ENCODE measurements at regions not wholly inside any gene's neighbourhood (a gene's known extent, or its start where the extent isn't known, plus 50 kb on each side); places are given as distances from the start of the nearest gene placed in this dataset.
"Not testable (repeated sequence)": the region's sequence is repeated elsewhere in the genome, so short reads cannot be mapped to it uniquely, and the experiment has no call there.

- TF ChIP-seq CTCF (conservative IDR thresholded peaks at IDR 0.05; ENCODE audit: control insufficient read depth, insufficient read depth, low read depth, low read length): no peak
These were observed 1695.0 kb downstream of the SLITRK1 start for GRCh38 chr13:82187227-82187626.

DNA sequence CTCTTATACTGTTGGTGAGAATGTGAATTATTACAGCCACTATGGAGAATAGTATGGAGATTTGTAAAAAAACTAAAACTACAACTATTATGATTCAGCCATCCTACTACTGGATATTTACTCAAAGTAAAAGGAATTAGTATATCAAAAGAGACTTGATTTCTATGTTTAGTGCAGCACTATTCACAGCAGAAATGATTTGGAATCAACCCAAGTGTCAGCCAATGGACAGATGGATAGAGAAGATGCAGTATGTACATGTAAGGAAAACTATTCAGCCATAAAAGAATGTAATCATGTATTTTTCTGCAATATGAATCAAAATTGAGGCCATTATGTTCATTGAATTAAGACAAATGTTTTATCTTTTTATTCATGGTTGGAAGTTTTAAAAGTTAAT is 1705.5 kb downstream of the SLITRK1 start:
- H3K4me3 ChIP-seq (ENCODE audit: control insufficient read depth, low read depth, low read length): no peak overlapping the region
- no peak for TF ChIP-seq CTCF (conservative IDR thresholded peaks at IDR 0.05; ENCODE audit: control insufficient read depth, insufficient read depth, low read depth, low read length)
- no peak for DNase-seq (ENCODE audit: low read depth)

More at GRCh38 chr13:82187227-82187626, 1695.0 kb downstream of the SLITRK1 start:
- H3K4me3 ChIP-seq (ENCODE audit: control insufficient read depth, low read depth, low read length): no peak overlapping the region
- DNase-seq (ENCODE audit: low read depth): no peak

DNA sequence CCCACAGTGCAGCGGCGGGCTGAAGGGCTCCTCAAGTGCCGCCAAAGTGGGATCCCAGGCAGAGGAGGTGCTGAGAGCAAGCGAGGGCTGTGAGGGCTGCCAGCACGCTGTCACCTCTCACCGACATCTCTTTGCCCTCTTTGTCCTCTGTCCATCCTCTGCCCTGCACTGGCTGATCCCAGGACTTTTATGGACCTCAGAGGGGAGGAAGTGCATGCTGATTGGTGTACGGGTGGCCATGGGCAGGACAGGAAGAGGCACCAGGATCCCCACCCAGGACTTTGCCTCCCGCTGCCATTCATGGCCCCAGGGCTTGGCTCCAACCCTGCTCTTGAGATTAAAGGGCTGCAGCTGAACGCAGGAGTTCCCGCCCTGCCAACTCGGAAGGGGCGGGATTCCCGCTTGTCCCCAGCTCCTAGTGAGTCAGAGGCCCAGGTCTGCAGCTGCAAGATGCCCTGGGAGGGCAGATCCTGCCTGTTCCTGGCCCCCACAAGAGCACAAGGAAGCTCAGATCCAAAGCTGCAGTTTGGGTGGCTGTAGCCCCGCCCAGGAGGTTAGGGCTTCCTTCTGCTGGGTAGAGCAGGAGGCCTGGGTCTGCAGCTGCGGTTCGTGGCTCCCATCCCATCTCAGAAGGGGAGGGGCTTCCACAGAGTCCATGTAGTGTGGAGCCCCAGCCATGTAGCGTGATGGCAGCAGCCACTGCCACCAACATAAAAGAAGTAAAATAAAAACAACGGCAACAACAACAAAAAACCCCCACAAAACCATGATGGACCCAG is 1716.7 kb downstream of the SLITRK1 start:
- DNase-seq (ENCODE audit: low read depth): no peak
- no peak overlapping the region for H3K4me3 ChIP-seq (ENCODE audit: control insufficient read depth, low read depth, low read length)
- TF ChIP-seq CTCF (conservative IDR thresholded peaks at IDR 0.05; ENCODE audit: control insufficient read depth, insufficient read depth, low read depth, low read length): no peak

DNA sequence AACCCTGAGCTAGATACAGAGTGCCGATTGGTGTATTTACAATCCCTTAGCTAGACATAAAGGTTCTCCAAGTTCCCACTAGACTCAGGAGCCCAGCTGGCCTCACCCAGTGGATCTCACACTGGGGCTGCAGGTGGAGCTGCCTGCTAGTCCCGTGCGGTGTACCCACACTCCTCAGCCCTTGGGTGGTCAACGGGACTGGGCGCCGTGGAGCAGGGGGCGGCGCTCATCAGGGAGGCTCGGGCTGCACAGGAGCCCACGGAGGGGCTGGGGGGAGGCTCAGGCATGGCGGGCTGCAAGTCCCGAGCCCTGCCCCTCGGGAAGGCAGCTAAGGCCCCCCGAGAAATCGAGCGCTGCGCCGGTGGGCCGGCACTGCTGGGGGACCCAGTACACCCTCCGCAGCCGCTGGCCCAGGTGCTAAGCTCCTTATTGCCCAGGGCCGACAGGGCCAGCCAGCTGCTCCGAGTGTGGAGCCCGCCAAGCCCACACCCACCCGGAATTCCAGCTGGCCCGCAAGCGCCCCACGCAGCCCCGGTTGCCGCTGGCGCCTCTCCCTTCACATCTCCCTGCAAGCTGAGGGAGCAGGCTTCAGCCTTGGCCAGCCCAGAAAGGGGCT is 1717.4 kb downstream of the SLITRK1 start:
- not testable (repeated sequence) for DNase-seq (ENCODE audit: low read depth)

GRCh38 chr13:82147526-82147925 is 1734.7 kb downstream of the SLITRK1 start:
- TF ChIP-seq CTCF (conservative IDR thresholded peaks at IDR 0.05; ENCODE audit: control insufficient read depth, insufficient read depth, low read depth, low read length): no peak
- peak; percentile 3 for DNase-seq (ENCODE audit: low read depth)

More for the DNA sequence above, 1717.4 kb downstream of the SLITRK1 start:
- H3K4me3 ChIP-seq (ENCODE audit: control insufficient read depth, low read depth, low read length): not testable (repeated sequence)

DNA sequence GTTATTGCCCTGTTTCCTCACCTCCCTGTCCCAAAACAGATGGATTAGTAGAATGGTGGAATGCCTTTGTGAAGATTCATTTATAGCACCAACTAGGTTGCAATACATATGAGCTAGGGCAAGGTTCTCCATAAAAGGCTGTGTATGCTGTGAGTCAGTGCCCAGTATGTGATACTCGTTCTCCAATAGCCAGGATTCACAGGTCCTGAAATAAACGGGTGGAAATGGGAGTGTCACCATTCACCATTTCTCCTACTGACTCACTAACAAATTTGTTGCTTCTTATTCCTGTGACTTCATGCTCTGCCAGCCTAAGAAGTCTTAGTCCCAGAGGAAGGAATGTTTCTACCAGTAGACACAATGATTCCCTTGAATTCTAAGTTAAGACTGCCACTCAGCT is 1745.4 kb downstream of the SLITRK1 start:
- TF ChIP-seq CTCF (conservative IDR thresholded peaks at IDR 0.05; ENCODE audit: control insufficient read depth, insufficient read depth, low read depth, low read length): no peak
- H3K4me3 ChIP-seq (ENCODE audit: control insufficient read depth, low read depth, low read length): no peak overlapping the region
- no peak for DNase-seq (ENCODE audit: low read depth)

More at GRCh38 chr13:82147526-82147925, 1734.7 kb downstream of the SLITRK1 start:
- no peak overlapping the region for H3K4me3 ChIP-seq (ENCODE audit: control insufficient read depth, low read depth, low read length)

DNA sequence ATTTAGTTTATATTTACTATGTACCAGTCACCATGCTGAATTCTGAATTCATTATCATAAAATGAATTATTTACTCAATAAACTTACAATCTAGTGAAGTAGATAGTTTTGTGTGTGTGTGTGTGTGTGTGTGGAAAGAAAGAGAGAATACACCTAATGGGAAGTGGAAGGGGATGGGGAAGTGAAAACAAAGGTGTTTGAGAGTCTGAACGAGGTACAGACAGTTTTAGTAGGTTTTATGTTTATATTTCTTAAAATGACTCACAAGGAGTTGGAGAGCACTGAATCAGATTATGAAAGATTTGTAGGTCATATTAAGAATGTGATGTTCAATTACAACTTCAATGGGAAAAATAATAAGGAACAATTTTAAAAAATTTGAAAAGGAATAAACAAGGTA is 1753.0 kb downstream of the SLITRK1 start:
- TF ChIP-seq CTCF (conservative IDR thresholded peaks at IDR 0.05; ENCODE audit: control insufficient read depth, insufficient read depth, low read depth, low read length): no peak
- H3K4me3 ChIP-seq (ENCODE audit: control insufficient read depth, low read depth, low read length): no peak overlapping the region
- no peak for DNase-seq (ENCODE audit: low read depth)

Data from fibroblast of mammary gland (primary cell).